ENCODE measurements at regions not wholly inside any gene's neighbourhood (a gene's known extent, or its start where the extent isn't known, plus 50 kb on each side); places are given as distances from the start of the nearest gene placed in this dataset.

DNA sequence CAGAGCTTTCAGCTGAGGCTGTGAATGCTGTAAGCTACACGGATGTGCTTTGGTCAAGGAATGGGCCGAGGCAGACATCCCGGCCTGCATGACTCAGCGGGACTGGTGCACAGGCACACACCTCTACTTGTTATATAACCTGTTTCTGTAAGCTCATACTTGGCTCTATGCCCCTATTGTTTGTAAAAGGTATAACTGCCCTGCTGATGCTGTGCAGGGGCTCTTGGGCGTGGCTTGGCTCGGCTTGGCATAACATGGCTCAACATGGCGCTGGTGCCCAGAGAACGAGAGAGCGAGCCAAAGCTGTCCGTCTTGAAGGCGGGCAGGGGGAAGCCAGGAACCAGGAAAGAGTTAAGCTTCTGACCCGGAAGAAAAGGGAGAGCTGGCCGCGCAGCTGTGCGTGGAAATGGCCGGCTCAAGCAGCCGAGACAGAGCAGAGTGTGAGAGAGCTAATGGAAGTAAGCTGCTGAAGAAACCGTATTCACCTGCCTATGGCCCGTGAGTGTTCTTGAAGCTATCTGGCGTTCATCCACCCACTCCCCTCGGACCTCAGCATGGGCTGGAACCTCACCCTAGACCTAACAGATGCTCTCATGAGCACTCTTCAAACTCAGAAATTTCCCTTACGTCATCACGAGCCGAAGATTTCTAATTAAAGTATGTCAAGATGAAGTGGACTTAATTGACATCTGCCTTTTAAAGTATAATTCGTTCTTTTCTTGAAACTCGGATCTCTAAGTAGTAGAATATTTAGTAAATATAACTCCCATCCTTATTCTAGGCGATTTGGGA lies 286.3 kb upstream of the AGA start:
- TF ChIP-seq EZH2 (IDR thresholded peaks at IDR 0.05): no peak
- TF ChIP-seq POLR2AphosphoS5 (IDR thresholded peaks at IDR 0.05; ENCODE audit: borderline replicate concordance, low read depth, low read length): no peak
